ENCODE measurements at regions not wholly inside any gene's neighbourhood (a gene's known extent, or its start where the extent isn't known, plus 50 kb on each side); places are given as distances from the start of the nearest gene placed in this dataset.

DNA sequence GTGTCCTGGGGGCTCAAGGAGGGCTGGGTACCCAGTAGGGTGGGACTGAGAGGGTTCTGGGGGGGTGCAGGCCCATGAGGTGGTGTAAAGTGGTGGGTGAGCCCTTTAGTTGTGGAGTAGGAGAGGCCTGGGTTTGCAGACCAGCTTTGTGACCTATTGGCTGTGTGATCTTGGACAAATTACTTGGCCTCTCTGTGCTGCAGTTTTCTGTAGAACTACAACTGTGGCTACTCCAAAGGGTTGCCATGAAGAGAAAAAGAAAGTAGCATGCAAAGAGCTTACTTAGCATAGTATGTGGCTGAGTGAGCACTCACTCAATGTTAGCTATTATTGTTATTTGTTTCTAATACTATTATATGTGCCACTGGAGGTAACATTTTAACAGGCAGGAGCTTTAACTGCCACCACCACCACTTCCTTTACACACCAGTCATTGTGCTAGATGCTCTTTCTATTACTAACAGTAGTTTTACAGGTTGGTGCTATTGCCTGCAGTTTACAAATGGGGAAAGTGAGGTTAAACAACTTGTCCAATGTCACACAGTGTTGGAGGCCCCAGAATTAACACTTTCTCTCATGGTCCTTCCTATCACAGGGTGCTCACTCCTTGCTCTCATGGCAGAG lies 286.8 kb downstream of the DHX35 start:
- TF ChIP-seq, protein P1, sequence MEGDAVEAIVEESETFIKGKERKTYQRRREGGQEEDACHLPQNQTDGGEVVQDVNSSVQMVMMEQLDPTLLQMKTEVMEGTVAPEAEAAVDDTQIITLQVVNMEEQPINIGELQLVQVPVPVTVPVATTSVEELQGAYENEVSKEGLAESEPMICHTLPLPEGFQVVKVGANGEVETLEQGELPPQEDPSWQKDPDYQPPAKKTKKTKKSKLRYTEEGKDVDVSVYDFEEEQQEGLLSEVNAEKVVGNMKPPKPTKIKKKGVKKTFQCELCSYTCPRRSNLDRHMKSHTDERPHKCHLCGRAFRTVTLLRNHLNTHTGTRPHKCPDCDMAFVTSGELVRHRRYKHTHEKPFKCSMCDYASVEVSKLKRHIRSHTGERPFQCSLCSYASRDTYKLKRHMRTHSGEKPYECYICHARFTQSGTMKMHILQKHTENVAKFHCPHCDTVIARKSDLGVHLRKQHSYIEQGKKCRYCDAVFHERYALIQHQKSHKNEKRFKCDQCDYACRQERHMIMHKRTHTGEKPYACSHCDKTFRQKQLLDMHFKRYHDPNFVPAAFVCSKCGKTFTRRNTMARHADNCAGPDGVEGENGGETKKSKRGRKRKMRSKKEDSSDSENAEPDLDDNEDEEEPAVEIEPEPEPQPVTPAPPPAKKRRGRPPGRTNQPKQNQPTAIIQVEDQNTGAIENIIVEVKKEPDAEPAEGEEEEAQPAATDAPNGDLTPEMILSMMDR (IDR thresholded peaks at IDR 0.05; ENCODE audit: low read depth, low read length, missing control alignments) = no peak
- DNase-seq (ENCODE audit: low read depth) = no peak
- in situ Hi-C loops (cut with HindIII; ENCODE audit: low sequenced_read_pairs) = no loop called here
- H3K4me3 ChIP-seq (ENCODE audit: low read depth, low read length) = no peak overlapping the region

DNA sequence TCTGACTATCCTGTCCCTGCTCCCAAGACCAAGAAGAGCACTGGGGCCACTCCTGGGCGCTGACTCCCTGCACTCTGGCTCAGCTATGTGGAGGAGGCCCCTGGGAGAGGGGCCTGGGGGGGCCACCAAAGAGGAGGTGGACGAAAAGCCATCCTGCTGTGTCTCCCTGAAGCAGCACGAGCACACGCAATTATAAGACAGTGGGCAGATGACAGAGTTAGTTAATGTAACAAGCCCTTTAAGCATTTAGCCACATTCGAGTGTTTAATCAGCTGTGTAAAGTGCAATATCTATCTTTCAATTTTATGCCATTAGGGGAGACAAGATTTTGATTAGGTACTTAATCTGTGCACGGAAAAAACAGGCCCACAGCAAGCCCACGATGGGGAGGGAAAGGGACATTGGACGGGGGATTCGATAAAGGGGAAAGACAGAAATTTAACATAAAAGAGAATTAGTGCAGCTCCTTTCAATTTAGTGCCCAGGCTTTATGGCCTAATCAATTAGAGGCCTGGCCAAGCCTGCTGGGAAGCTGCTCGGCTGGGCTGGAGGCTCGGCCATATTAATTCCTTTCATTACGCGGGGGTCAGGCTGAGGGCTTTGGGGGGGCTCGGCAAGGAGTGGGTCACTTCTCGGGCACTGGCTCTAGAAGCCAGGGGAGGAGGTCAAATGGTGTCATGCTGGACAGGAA lies 286.2 kb downstream of the DHX35 start:
- TF ChIP-seq, protein P1 (IDR thresholded peaks at IDR 0.05; ENCODE audit: low read depth, low read length, missing control alignments) = no peak
- in situ Hi-C loops (cut with HindIII; ENCODE audit: low sequenced_read_pairs) = no loop called here
- DNase-seq (ENCODE audit: low read depth) = no peak
- no peak overlapping the region for H3K4me3 ChIP-seq (ENCODE audit: low read depth, low read length)

DNA sequence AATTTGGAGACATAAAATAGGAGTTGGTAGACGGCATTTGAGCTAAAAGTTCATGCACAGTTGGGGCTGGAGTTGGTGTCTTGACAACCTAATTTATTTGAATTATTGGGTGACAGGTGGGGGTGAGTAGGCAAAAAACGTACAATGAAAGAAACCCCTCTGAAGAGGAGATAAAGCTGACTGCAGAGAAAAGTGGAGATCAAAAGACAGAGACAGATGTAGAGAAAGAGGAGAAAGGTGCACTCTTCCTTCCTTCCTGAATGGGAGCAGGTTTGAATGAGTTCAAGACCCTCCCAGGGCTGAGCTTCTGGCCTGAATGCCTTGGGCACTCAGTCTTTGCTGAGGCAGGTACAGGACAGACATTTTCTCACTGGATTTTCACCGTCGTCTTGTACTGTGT lies 284.3 kb downstream of the DHX35 start:
- in situ Hi-C loops (cut with HindIII; ENCODE audit: low sequenced_read_pairs) = no loop called here
- no peak overlapping the region for H3K4me3 ChIP-seq (ENCODE audit: low read depth, low read length)
- DNase-seq (ENCODE audit: low read depth) = no peak
- TF ChIP-seq, protein P1 (IDR thresholded peaks at IDR 0.05; ENCODE audit: low read depth, low read length, missing control alignments) = no peak

DNA sequence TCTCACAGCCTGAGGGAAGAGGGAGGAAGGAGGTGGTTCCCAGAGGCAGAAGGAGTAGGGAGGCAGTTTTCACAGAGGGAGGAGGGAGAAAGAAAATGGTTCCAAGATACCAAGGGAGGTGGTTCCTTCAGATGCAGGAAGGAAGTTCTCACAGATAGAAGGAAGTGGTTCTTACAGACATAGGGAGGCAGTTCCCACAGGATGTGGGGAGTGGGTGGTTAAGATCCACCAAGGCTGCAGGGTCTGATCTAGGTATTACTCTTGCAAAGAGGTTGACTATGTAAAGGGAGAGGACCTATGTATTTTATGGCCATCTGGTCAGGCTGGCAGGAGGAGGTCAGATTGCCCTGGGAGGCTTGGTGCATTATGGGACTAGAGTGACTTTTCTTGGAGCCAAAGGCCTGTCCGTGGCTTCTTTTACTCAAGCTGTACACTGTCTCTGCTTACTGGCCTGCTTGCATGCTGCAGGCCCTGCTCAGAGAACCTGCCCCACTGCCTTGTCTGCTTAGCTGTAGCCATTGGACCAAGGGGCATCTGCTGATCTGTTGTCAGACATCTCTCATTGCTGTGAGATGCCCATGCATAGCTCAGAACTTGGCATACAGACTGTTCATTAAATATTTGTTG lies 283.7 kb downstream of the DHX35 start:
- in situ Hi-C loops (cut with HindIII; ENCODE audit: low sequenced_read_pairs) = no loop called here
- H3K4me3 ChIP-seq (ENCODE audit: low read depth, low read length) = no peak overlapping the region
- TF ChIP-seq, protein P1 (IDR thresholded peaks at IDR 0.05; ENCODE audit: low read depth, low read length, missing control alignments) = no peak
- DNase-seq (ENCODE audit: low read depth) = no peak

DNA sequence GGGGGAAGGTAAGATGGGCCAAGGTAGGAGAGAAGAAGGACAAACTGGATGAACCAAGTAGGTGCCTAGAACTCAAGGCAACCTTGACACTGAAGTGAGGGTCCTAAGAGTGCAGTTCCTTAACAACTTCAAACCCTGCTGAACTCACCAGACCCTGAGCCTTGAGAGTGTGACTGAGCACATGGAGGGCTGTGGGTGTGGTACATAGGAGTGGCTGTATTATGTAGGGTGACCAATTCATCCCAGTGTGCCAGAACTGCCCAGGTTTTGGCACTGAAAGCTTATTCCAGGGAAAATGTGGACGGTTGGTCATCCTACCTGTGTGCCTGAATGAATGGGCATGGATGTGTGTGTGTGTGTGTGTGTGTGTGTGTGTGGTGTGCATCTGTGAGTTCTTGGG lies 281.8 kb downstream of the DHX35 start:
- TF ChIP-seq, protein P1 (IDR thresholded peaks at IDR 0.05; ENCODE audit: low read depth, low read length, missing control alignments) = no peak
- no peak for DNase-seq (ENCODE audit: low read depth)
- H3K4me3 ChIP-seq (ENCODE audit: low read depth, low read length) = no peak overlapping the region
- in situ Hi-C loops (cut with HindIII; ENCODE audit: low sequenced_read_pairs) = no loop called here

DNA sequence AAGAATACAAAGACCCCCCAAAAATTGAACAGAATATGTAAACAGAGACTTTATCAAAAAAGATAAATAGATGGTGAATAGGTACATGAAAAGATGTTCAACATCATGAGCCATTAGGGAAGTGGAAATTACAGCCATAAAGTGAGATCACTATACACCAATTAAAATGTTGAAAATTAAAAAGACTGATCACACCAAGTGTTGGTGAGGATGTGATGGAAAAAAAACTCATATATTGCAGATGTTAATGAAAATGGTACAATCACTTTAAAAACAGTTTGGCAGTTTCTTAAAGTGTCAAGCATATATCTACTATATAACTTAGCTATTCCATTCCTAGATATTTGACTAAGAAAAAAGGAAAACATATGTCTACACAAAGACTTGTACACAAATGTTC lies 280.5 kb downstream of the DHX35 start:
- H3K4me3 ChIP-seq (ENCODE audit: low read depth, low read length) = no peak overlapping the region
- TF ChIP-seq, protein P1 (IDR thresholded peaks at IDR 0.05; ENCODE audit: low read depth, low read length, missing control alignments) = no peak
- no peak for DNase-seq (ENCODE audit: low read depth)
- in situ Hi-C loops (cut with HindIII; ENCODE audit: low sequenced_read_pairs) = no loop called here
